ENCODE measurements at regions not wholly inside any gene's neighbourhood (a gene's known extent, or its start where the extent isn't known, plus 50 kb on each side); places are given as distances from the start of the nearest gene placed in this dataset.

GRCh38 chr6:99129835-99130234 is 182.1 kb upstream of the FBXL4 start:
- TF ChIP-seq, protein P1, sequence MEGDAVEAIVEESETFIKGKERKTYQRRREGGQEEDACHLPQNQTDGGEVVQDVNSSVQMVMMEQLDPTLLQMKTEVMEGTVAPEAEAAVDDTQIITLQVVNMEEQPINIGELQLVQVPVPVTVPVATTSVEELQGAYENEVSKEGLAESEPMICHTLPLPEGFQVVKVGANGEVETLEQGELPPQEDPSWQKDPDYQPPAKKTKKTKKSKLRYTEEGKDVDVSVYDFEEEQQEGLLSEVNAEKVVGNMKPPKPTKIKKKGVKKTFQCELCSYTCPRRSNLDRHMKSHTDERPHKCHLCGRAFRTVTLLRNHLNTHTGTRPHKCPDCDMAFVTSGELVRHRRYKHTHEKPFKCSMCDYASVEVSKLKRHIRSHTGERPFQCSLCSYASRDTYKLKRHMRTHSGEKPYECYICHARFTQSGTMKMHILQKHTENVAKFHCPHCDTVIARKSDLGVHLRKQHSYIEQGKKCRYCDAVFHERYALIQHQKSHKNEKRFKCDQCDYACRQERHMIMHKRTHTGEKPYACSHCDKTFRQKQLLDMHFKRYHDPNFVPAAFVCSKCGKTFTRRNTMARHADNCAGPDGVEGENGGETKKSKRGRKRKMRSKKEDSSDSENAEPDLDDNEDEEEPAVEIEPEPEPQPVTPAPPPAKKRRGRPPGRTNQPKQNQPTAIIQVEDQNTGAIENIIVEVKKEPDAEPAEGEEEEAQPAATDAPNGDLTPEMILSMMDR (IDR thresholded peaks at IDR 0.05; ENCODE audit: low read depth, low read length): no peak
- no peak for DNase-seq (ENCODE audit: extremely low read depth, low read depth)

DNA sequence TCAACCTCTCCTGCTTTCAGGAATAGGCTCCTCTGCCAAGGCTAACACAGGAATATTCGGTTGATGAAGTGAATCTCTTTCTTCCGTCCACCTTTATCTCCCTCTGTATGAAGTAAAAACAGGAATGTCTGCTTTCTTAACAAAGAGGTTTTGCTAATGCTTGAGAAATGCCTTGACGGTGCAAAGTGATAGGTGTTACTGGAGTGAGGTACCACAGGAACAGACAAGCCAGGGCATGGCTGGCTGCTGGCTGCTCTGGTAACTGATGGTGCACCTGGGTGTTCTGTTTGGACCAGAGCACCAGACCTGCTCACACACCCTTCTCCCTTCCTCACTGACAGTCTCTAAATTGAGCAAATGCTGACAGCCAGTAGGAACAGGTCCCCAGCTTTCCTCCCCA is 174.0 kb upstream of the FBXL4 start:
- DNase-seq (ENCODE audit: extremely low read depth, low read depth): no peak
- TF ChIP-seq, protein P1 (IDR thresholded peaks at IDR 0.05; ENCODE audit: low read depth, low read length): no peak

GRCh38 chr6:99120641-99121040 is 172.9 kb upstream of the FBXL4 start:
- TF ChIP-seq, protein P1 (IDR thresholded peaks at IDR 0.05; ENCODE audit: low read depth, low read length): no peak
- DNase-seq (ENCODE audit: extremely low read depth, low read depth): no peak

- DNase-seq (ENCODE audit: extremely low read depth, low read depth): no peak
- TF ChIP-seq, protein P1 (IDR thresholded peaks at IDR 0.05; ENCODE audit: low read depth, low read length): peak; percentile 68
Observed at GRCh38 chr6:99119109-99120031, 171.6 kb upstream of the FBXL4 start.

DNA sequence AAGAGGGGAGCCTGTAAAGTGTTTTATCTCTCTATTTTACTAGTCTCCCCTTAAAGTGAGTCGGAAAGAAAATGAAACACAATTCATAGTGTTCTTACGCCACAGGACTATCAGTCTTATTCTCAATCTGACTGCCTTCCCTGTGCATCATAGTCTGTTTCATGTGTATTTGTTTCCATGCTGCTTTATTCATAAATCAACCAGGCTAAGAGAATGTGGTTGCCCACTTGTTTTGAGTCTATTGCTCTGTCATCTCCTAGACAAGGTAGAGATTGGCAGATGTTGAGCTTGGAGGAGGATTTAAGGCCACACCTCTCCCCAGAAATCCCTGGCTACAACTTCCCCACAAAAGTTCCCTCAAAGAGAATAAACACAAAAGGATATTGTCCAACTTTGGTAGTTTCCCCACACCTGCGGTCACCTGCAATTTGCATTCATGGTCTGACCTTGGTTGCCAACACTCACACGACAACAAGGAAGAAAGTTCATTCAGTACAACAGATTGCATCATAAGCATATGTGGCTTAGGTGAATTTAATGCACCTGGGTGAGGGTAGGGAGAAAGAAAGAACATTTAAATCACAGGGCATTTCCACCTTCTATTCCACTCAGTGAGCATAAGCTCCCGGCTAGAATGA is 167.1 kb upstream of the FBXL4 start:
- no peak for DNase-seq (ENCODE audit: extremely low read depth, low read depth)
- TF ChIP-seq, protein P1 (IDR thresholded peaks at IDR 0.05; ENCODE audit: low read depth, low read length): no peak

DNA sequence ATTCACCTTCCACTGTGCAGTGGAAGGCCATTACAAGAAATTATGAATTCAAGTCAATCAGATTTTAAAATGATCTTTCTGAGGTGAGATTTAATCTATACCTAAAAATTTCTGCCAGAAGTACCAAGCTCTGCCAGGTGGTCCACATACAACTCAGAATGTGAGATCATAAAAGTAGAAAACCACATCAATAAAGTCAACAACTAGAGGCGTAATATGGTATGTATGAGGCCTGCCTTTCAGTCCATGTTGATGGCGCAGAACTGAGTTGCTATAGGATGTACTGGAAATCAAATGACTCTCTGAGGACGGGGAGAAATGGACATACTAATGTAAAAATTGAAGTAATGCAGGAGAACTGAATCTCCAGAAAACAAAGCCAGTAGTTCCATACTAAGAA is 163.8 kb upstream of the FBXL4 start:
- TF ChIP-seq, protein P1 (IDR thresholded peaks at IDR 0.05; ENCODE audit: low read depth, low read length): no peak
- no peak for DNase-seq (ENCODE audit: extremely low read depth, low read depth)

DNA sequence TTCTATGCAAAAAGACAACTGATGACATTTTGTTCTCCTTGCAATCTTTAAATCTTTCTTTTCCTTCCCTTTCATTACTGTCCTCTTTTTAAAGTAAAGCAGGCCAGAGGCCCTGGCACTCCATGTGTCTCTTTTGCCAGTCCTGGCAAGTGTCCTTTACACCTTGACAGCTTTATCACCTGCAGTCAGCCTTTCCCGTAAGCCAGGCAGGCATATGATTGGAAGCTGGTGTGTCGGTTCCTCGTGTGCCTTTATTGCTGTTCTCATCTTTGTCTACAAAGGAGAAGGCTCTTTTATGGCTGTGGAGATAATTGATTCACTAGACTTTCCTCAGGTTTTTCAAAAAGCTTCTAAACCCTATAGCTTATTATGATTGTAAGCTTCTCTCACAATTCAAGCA is 162.3 kb upstream of the FBXL4 start:
- no peak for DNase-seq (ENCODE audit: extremely low read depth, low read depth)
- TF ChIP-seq, protein P1 (IDR thresholded peaks at IDR 0.05; ENCODE audit: low read depth, low read length): no peak
